ENCODE measurements at regions not wholly inside any gene's neighbourhood (a gene's known extent, or its start where the extent isn't known, plus 50 kb on each side); places are given as distances from the start of the nearest gene placed in this dataset.
"Not testable (repeated sequence)": the region's sequence is repeated elsewhere in the genome, so short reads cannot be mapped to it uniquely, and the experiment has no call there.

DNA sequence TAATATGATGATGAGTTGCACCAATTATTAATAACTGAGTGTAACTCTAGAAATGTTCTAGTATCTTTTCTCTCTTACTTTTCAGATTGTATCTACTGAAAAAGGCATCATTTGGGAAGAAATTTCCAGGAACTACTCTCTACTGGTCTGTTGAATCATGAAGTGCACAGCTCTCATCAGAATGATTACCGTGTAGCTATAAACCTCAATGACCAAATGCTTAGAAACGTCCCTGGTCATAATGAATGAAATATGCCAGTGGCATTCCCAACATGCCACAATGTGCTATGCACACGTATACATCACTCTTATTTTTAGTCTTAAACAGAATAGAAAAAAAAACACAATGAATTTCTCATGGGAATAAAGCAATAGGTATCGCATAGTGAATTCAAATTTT lies 534.3 kb upstream of the OLFM3 start:
- Histone ChIP-seq H3K4me3 (no peak overlapping the region), H4K20me1 (ENCODE audit: insufficient read depth, poor library complexity, severe bottlenecking) (no peaks in the 10 kb centered on the region), H2AFZ (no peak overlapping the region), H3K27me3 (no peaks in the 10 kb centered on the region), H3K4me1 (ENCODE audit: insufficient read depth) (no peaks in the 10 kb centered on the region), H3K36me3 (replicated peaks; ENCODE audit: insufficient read depth, low read depth) (no peaks in the 10 kb centered on the region), H3K27ac (no peak overlapping the region), H3K9me2 (replicated peaks; ENCODE audit: insufficient read depth) (no peaks in the 10 kb centered on the region), H3K79me2 (no peaks in the 10 kb centered on the region), H3K4me2 (no peak overlapping the region), H3K9me3 (ENCODE audit: low read depth) (no peaks in the 10 kb centered on the region)
- TF ChIP-seq, protein P1, sequence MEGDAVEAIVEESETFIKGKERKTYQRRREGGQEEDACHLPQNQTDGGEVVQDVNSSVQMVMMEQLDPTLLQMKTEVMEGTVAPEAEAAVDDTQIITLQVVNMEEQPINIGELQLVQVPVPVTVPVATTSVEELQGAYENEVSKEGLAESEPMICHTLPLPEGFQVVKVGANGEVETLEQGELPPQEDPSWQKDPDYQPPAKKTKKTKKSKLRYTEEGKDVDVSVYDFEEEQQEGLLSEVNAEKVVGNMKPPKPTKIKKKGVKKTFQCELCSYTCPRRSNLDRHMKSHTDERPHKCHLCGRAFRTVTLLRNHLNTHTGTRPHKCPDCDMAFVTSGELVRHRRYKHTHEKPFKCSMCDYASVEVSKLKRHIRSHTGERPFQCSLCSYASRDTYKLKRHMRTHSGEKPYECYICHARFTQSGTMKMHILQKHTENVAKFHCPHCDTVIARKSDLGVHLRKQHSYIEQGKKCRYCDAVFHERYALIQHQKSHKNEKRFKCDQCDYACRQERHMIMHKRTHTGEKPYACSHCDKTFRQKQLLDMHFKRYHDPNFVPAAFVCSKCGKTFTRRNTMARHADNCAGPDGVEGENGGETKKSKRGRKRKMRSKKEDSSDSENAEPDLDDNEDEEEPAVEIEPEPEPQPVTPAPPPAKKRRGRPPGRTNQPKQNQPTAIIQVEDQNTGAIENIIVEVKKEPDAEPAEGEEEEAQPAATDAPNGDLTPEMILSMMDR (IDR thresholded peaks at IDR 0.05; ENCODE audit: poor library complexity), result no peak
- TF ChIP-seq EZH2 (IDR thresholded peaks at IDR 0.05; ENCODE audit: borderline replicate concordance), result no peak
- DNase-seq (ENCODE audit: low spot score), result no peak
- 92% methylated on average over 4 of the region's 4 CpGs for WGBS (ENCODE audit: low lambda C conversion rate, missing lambda C conversion rate)

DNA sequence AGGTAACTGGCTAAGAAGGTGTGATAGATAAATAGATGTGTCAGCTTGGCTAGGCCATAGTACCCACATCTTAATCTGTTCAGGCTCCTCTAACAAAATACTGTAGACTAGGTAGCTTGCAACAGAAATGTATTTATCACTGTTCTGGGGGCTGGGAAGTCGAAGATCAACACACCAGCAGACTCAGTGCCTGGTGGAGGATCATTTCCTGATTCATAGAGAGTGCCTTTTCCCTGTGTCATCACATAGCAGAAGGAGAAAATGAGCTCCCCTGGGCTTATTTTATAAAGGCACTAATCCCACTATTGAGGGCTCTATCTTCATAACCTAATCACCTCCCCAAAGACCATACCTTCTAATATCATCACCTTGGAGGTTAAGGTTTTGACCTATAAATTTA lies 532.7 kb upstream of the OLFM3 start:
- no peaks in the 10 kb centered on the region for H3K79me2 ChIP-seq
- H3K4me1 ChIP-seq (ENCODE audit: insufficient read depth), result no peaks in the 10 kb centered on the region
- 78% methylated on average over 1 of the region's 1 CpG for WGBS (ENCODE audit: low lambda C conversion rate, missing lambda C conversion rate)
- no peaks in the 10 kb centered on the region for H3K9me2 ChIP-seq (replicated peaks; ENCODE audit: insufficient read depth)
- DNase-seq (ENCODE audit: low spot score), result no peak
- no peak overlapping the region for H3K4me3 ChIP-seq
- no peak overlapping the region for H3K4me2 ChIP-seq
- H3K27me3 ChIP-seq, result no peaks in the 10 kb centered on the region
- no peaks in the 10 kb centered on the region for H3K9me3 ChIP-seq (ENCODE audit: low read depth)
- no peak overlapping the region for H2AFZ ChIP-seq
- TF ChIP-seq, protein P1 (IDR thresholded peaks at IDR 0.05; ENCODE audit: poor library complexity), result no peak
- no peak for TF ChIP-seq EZH2phosphoT487 (IDR thresholded peaks at IDR 0.05; ENCODE audit: low read depth, severe bottlenecking, unreplicated experiment)
- TF ChIP-seq EZH2 (IDR thresholded peaks at IDR 0.05; ENCODE audit: borderline replicate concordance), result no peak
- no peak overlapping the region for H3K27ac ChIP-seq
- H3K36me3 ChIP-seq (replicated peaks; ENCODE audit: insufficient read depth, low read depth), result no peaks in the 10 kb centered on the region
- H4K20me1 ChIP-seq (ENCODE audit: insufficient read depth, poor library complexity, severe bottlenecking), result no peaks in the 10 kb centered on the region

DNA sequence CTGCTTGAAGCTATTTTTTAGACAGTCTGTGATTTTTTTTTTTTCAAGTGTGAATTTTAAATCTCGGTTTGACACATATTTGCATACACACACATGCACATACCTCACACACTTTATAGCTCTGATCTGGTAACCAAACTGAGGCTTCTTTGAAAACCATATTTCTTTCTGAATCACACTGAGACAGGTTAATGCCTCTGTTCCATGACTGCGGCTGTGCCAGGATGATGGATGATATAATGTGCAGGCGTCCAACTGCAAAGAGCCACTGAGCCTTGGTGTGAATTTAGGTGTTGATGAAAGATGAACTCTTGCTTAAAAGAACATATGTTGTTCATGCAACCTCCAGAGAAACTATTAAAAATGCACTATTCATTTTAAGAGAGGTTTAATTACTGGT lies 504.0 kb upstream of the OLFM3 start:
- Histone ChIP-seq H3K27me3 (no peaks in the 10 kb centered on the region), H3K4me3 (no peak overlapping the region), H3K9me2 (replicated peaks; ENCODE audit: insufficient read depth) (no peaks in the 10 kb centered on the region), H3K27ac (no peak overlapping the region), H3K36me3 (replicated peaks; ENCODE audit: insufficient read depth, low read depth) (no peaks in the 10 kb centered on the region), H4K20me1 (ENCODE audit: insufficient read depth, poor library complexity, severe bottlenecking) (no peaks in the 10 kb centered on the region), H3K9me3 (ENCODE audit: low read depth) (no peaks in the 10 kb centered on the region), H2AFZ (no peak overlapping the region), H3K79me2 (no peaks in the 10 kb centered on the region), H3K4me2 (no peak overlapping the region), H3K4me1 (ENCODE audit: insufficient read depth) (no peaks in the 10 kb centered on the region)
- 81% methylated on average over 3 of the region's 3 CpGs for WGBS (ENCODE audit: low lambda C conversion rate, missing lambda C conversion rate)
- TF ChIP-seq, protein P1 (IDR thresholded peaks at IDR 0.05; ENCODE audit: poor library complexity), result no peak
- no peak for TF ChIP-seq EZH2 (IDR thresholded peaks at IDR 0.05; ENCODE audit: borderline replicate concordance)
- no peak for TF ChIP-seq EZH2phosphoT487 (IDR thresholded peaks at IDR 0.05; ENCODE audit: low read depth, severe bottlenecking, unreplicated experiment)
- DNase-seq (ENCODE audit: low spot score), result no peak

DNA sequence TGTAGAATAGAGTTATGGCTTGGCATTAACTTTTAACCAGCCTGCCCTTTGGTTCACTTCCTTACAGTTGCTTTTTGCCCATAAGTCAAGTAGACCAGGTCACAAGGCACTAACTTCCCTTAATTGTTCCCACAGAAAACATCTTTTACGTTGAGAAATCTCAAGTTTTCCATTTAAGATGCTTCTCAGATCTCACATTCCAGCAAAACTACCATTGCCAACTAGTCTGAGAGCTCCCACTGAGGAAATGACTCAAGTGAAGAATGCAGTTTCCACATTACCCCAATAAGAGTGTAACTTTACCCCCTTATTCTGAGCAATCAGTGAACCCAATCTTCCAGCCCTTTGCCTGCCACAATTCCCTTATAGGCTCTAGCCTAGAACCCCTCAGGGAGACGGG lies 502.2 kb upstream of the OLFM3 start:
- H3K9me2 ChIP-seq (replicated peaks; ENCODE audit: insufficient read depth), result no peaks in the 10 kb centered on the region
- H3K27me3 ChIP-seq, result no peaks in the 10 kb centered on the region
- H3K4me1 ChIP-seq (ENCODE audit: insufficient read depth), result no peaks in the 10 kb centered on the region
- H4K20me1 ChIP-seq (ENCODE audit: insufficient read depth, poor library complexity, severe bottlenecking), result no peaks in the 10 kb centered on the region
- no peak overlapping the region for H2AFZ ChIP-seq
- no peaks in the 10 kb centered on the region for H3K79me2 ChIP-seq
- no peaks in the 10 kb centered on the region for H3K36me3 ChIP-seq (replicated peaks; ENCODE audit: insufficient read depth, low read depth)
- H3K9me3 ChIP-seq (ENCODE audit: low read depth), result no peaks in the 10 kb centered on the region
- no peak overlapping the region for H3K27ac ChIP-seq
- WGBS (ENCODE audit: low lambda C conversion rate, missing lambda C conversion rate), result 62% methylated on average over 2 of the region's 2 CpGs
- H3K4me3 ChIP-seq, result no peak overlapping the region
- no peak overlapping the region for H3K4me2 ChIP-seq
- TF ChIP-seq, protein P1 (IDR thresholded peaks at IDR 0.05; ENCODE audit: poor library complexity), result no peak
- TF ChIP-seq EZH2phosphoT487 (IDR thresholded peaks at IDR 0.05; ENCODE audit: low read depth, severe bottlenecking, unreplicated experiment) (no peak), EZH2 (IDR thresholded peaks at IDR 0.05; ENCODE audit: borderline replicate concordance) (no peak)
- DNase-seq (ENCODE audit: low spot score), result no peak

DNA sequence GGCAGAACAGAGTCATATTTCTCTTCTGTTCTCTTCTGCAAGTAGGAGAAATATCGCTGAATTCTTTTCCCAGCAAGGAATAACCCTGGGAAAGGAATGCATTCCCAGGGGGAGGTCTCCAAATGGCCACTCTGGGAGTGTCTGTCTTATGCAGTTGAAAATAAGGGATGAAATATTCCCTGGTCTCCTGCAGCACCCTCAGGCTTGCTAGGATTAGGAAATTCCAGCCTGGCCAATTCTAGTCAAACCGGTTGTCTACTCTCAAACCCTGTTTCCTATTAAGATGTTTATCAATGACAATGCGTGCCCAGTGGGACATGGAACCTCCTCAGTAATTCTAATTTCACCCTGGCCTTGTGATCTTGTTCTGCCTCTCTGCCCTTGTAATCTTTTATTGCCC lies 501.1 kb upstream of the OLFM3 start:
- not testable (repeated sequence) for H3K27me3 ChIP-seq; H3K9me3 ChIP-seq (ENCODE audit: low read depth); H3K4me1 ChIP-seq (ENCODE audit: insufficient read depth); DNase-seq (ENCODE audit: low spot score); H3K27ac ChIP-seq; H3K79me2 ChIP-seq; H3K4me2 ChIP-seq; H3K4me3 ChIP-seq; H3K36me3 ChIP-seq (replicated peaks; ENCODE audit: insufficient read depth, low read depth); H2AFZ ChIP-seq; H4K20me1 ChIP-seq (ENCODE audit: insufficient read depth, poor library complexity, severe bottlenecking); H3K9me2 ChIP-seq (replicated peaks; ENCODE audit: insufficient read depth)
- WGBS (ENCODE audit: low lambda C conversion rate, missing lambda C conversion rate), result 72% methylated on average over 3 of the region's 3 CpGs
